HG03442 (cell line): ENCODE measurements at regions not wholly inside any gene's neighbourhood (a gene's known extent, or its start where the extent isn't known, plus 50 kb on each side); places are given as distances from the start of the nearest gene placed in this dataset.

Experiments
- ATAC-seq: cut with Tn5 transposase; IDR thresholded peaks from one replicate; pipeline ENCODE4 v1.9.1; 2021; ENCODE audit warnings: mild to moderate bottlenecking, moderate library complexity; ENCODE audit not compliant: unreplicated experiment

DNA sequence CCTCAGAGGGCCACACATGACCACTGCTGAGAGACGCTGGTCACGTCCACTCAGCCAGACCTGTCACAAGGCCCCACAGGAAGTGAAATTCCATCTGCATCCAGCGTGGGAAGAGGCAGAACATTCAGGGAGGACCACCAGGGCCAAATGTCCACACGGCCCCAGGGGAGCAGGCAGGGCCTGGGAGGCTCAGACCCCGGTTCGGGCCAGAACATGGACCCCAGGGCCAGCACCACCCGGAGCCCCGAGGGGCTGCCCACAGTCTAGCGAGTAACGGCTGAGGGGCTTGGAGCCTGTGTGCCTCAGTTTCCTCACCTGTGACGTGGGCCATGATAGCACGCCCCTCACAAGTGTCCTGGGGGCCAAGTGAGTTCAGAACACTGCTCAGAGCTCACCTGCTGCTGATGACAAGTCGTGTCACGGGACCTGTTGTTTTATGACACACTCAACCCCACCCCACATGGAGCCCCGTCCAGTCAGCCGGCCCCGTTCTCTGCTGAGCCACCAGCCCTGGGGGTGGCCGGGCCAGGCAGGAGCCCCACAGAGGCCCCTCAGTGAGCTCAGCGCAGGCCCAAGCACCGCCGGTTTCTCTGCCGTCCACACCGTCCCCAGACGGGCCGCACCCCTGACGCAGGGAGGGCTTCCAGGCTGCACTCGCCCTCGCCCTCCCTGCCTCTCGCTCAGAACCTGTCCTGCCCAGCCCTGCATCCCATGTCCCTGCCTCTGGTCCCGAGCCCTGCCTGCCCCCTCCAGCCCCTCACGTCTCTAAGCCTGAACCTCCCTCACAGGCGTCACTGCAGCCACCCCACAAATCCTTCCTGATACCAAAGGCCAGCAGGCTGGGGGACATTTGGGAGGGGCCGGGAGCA lies 79.5 kb upstream of the GALNT9 start:
- ATAC-seq = no peak

DNA sequence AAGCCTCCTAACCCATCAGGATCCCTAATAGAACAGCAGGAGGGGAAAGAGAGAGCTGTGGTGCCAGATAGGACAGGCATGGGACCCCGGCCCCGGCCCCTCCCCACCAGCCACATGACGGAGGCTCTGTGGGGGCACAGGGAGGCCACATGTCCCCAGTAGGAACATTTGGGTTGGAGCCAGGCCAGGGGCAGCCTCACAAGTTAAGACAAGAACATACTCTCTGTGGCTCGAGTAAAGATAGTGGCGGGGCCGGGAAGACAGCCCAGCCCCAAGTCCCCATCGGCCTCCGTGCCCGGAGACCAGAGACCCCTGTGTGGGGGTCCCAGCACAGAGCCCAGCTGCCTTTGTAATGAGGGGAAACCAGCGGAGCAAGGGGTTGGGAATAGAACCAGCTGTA lies 78.6 kb upstream of the GALNT9 start:
- no peak for ATAC-seq

DNA sequence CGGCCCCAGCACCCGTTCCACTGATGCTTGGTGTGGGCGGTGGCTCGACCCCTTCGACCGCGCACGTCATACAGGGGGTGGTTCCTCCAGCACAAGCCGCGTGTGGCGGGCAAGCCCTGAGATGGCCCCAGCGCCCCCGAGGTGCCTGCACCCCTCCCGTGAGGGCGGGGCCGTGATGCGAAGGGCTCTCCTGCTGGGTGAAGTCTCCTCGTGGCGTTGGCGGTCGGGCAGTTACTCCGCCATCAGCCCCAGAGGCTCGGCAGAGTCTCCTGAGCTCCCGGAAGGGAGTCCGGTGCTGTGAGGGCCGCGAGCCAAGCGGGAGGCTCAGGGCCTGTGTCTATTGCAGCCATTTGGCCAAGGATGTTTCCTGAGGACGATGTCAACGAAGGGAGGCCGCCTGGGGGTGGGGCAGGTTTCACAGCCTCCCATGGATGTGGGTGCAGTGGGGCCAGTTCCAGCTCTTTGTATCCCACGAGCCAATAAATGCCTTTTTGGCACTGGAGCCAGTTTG lies 78.1 kb upstream of the GALNT9 start:
- ATAC-seq = no peak

DNA sequence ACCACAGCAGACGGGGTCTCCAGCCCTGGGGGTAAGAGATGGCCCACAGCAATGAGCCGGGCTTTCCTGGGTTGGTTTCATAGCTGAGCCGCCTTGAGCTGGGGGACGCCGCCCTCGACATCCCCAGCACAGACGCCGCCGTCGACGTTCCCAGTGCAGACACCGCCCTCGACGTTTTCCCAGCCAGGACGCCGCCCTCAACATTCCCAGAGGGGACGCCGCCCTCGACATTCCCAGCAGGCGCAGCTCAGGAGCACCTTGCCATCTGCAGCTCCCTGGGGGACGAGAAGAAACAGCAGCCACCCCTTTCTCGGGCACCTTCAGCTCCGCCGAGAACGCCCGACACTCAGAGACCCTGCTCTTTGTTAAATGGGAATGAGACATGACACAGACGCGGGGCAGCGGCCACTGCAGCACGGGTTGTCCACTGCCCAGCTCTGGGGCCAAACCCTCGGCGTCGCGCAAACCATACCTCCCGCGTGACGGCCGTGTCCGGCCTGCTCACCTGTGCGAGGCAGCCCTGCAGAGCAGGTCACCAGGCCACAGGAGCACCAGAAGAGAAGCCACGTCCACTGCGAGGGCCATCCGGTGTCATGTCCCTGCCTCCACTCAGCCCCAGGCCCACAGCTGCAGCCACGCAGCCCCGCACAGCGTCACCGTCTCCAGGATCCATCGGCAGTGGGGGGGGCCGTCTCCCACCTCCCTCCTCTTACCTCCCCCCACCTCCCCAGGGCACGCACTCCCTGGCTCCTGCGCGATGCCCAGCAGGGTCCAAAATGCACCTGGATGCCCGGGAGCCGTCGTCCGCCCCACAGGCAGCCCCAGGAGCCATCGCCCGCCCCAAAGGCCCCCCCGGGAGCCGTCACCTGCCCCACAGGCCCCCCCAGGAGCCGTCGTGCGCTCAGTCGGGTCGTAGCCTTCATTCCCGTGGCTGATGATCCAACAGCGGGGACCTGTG lies 77.4 kb upstream of the GALNT9 start:
- ATAC-seq = no peak

DNA sequence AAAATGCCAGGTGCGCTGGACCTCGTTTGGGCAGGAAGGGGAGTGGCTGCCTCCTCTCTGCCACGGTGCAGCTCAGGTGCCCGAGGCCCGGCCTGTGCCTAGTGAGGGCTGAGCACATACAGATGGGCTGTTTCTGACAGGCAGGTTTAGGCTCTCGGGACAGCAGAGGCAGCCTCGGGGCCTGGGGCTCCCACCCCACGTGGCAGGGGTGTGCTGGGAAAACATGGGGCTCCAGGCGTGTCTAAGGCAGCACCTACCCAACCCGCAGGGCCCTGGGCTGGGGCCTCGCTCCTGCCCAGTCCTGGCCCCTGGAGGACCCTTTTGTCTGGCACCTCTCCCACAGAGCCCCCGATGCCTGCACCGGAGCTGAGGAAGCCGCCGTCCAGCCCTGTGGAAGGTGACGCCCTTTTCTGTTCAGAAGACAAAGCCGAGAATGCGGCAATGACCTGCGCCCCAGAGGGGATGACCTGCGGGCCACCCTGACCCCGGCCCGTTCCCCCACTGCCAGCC lies 76.4 kb upstream of the GALNT9 start:
- no peak for ATAC-seq

DNA sequence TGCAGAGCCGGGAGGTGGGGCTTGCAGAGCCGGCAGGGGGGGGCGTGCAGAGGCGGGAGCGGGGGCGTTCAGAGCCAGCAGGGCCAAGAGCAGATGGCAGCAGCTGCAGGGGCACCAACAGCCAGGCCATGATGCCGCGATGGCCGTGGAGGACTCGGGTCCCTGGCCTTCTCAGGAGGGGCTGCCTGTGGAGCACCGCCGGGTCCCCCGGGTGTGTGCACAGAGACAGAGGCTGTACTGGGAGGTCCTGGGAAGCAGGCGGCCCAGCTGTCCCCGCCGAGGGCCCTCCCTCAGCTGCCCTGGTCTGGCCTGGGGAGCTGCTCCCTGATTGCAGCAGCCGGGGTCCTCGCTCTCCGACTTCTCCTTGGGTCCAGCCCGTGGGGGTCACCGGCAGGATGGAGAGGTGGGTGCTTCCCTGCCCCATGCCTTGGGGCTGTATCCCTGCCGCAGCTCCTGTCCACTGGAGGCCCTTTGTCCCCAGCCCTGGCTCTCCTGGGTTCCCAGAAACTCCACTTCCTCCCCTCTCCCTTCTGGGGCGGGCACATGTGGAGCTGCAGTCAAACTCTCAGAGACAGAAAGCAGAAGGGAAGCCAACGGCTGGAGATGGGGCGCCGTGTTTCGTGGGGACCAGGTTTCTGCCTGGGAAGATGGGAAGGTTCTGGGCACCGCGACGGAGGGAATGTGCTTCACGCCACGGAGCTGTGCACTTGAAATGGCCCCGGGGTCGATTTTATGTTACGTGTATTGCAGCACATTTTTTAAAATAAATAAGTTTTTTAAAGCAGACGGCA lies 75.8 kb upstream of the GALNT9 start:
- ATAC-seq = no peak

DNA sequence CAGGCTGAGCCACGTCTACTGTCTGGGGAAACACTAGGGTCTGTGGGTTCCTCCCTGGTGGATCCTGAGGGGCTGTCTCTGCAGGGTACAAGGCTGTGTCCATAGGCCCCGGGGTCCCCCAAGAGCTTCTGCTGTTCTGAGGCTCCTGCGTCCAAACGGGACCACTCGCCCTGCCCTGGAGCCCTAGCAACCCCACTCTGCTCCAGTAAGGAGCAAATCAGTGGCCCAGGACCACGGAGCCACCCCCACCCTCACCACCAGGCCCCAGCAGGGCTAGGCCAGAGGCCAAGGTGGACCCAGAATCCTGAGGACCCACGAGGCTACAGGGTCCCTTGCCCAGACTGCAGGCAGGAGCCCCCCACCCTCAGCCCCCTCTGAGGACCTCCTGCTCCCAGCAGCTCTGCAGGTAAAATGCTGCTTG lies 75.1 kb upstream of the GALNT9 start:
- ATAC-seq = no peak

DNA sequence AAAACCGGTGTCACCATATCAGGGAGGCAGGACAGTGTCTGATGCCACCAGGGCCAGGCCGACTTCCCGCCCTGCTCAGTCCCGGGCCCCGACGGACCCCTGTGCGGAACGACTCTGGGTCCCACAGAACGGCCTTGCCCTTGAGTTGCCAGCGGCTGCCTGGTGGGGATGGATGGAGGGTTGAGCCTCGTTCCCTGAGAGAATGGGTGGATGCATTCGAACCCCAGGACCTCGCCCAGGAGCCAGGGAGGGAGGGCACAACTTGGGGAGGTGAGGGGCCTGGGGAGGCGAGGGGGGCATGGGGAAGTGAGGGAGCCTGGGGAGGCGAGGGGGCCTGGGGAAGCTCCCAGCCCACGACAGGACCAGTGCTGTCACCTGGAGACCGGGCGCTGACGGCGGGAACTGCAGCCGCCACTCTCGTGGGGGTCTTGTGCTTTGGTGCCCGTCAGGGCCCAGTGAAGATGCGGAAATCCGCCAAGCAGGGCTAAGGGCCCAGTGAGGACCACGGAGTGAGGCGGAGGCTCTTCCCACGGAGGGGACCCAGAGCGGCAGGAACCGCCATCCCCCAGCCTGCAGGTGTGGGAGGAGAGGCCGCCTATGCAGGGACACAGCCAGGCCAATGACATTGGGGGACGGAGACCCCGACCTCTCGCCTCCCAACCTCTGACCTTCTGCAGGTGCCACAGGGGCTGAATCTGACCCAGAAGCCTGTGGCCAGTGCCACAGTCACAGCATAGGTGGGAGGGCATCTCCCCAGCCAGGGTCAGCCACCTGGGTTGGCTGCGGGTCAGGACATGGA lies 74.4 kb upstream of the GALNT9 start:
- ATAC-seq = no peak

DNA sequence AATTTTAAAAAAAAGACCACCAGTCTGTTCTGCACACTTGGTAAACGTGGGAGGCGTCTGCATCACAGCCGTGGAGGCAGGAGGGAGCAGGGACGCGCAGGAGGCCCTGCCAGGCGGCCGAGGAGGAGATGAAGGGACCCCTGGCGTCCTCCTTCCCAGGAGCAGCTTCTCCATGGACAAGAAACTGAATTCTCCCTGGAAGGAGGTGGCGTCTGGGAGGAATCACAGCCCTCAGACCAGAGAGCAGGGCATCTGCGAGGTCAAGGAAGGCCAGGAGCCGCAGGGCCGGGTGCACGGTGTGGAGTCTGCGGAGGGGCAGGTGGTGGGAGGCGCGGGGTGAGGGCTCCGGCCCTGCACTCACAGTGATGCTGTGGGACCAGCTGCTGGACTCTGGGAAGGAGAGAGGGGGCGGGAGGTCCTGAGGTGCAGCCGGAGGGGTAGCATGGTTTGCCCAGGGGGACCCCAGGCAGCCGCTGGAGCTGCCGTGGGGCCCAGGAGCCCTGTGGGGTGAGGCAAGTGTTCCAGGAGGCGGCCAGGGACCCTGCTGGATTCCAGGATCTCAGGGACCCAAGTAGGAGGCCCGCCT lies 73.5 kb upstream of the GALNT9 start:
- ATAC-seq = no peak

DNA sequence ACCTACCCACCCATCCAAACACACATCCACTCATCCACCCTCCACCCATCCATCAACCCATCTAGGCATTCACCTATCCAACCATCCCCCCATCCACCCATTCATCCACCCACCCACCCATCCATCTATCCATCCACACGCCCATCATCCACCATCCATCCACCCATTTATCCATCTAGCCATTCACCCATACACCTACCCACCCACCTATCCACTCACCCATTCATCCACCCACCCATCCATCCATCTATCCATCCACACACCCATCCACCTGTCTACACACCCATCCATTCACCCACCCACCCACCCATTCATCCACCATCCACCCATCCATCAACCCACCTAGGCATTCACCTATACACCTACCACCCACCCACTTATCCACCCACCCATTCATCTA lies 72.6 kb upstream of the GALNT9 start:
- ATAC-seq = no peak

DNA sequence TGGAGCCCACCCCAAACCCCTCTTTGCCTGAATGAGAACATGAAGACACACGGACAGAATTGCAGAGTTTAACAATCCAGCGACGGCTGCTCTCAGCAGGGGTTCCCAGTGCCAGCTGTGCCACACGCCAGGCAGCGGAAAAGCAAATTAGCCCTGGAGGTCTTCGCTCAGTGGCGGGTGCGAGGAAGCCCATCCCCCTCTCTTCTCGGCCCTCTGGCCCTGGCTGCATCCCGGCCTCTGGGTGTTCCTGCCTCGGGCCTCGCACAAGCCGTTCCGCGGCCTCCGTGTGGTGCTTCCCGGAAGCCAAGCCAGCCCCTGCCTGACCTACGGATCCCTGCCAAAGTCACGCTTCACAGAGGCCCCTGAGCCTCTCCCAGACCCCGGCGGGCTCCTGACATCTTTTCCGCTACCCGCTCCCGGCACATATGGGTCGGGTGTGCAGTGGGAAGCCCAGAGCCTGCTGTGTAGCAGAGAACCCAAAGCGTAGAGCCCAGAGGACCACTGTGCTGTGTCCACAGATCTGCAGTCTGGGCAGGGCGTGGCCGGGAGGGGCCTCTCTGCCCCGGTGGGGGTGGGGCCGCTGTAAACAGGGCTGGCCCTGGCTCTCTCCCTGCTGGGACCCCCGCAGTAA lies 70.7 kb upstream of the GALNT9 start:
- ATAC-seq = no peak

DNA sequence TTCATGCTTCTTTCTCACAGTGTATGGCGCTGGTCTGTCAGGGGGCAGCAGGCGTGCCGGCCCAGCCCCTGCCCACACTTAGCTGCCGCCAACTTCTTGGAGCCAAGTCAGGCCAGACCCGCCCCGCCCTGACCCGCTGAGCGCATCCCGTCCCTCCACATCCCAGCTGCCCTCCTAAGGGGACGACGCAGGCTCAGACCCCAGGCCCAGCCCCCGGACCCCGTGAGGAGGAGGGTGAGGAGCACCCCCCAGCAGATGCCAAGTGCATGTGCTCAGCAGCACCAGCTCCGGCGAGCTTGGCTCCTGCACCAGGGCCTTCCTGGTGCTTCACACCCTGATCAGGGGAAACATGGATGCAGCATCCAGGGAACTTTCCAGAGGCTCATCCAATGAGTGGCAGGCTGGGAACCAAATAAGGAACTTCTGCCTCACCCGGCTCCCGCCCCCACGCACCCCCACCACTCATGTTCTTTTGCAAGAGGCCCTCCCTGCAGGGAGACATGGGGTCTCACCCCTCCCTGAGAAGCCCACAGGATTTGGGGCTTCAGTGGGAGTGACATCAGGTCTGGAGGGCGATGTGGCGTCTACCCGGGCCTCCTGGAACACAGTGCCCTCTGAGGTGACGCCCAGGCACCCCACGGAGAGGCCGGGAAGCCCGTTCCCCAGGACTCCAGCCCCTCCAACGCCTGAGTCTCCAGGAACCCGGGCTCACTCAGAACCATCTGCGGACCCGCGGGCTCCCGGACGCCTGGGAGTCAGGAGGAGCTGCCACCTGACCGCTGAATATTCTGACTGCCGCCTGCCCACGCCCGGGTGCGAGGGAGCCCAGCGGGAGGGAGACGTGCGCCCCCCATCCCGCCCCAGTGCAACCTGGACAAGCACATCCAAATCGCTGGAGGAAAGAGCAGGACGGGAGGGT lies 70.0 kb upstream of the GALNT9 start:
- no peak for ATAC-seq

DNA sequence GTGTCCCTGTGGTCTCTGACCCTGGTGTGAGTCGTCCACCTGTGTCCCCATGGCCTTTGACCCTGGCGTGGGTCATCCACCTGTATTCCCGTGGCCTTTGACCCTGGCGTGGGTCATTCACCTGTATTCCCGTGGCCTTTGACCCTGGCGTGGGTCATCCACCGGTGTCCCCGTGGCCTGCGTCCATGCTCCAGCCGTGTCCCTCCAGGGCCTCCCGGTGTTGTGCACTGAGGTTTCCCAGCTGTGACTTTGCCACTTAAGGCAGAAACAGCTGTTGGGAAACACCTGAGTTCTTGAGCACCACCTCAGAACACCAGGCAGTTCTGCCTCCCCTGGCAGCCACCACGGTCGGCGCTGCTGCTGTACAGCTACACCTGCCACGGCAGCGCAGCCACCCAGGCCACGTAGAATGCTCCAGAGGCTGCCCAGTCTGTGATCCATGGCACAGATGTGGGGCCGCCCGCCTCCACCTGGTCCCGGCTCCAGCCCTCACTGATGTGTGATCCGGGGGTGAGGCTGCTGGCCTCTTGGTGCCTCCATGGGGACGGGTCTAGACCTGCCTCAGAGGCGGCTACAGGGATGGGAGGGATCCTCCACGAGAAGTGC lies 69.1 kb upstream of the GALNT9 start:
- no peak for ATAC-seq

DNA sequence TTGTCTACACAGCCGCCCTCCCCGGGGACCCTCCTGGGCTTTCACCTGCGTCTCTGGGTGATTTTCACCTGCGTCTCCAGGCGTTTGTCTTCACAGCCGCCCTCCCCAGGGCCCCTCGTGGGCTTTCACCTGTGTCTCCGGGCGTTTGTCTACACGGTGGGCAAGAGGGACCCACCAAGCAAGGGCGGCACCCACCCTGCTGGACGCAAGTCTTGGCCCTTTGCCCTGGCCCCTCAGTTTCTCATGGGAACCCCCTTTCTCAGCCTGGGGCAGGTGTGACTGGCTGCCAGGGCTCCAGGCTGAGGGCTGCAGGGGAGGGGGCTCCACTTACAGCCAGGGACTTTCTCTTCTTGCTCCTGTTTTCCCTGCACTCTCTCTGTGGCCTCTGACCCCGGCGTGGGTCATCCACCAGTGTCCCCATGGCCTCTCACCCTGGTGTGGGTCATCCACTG lies 68.6 kb upstream of the GALNT9 start:
- no peak for ATAC-seq

DNA sequence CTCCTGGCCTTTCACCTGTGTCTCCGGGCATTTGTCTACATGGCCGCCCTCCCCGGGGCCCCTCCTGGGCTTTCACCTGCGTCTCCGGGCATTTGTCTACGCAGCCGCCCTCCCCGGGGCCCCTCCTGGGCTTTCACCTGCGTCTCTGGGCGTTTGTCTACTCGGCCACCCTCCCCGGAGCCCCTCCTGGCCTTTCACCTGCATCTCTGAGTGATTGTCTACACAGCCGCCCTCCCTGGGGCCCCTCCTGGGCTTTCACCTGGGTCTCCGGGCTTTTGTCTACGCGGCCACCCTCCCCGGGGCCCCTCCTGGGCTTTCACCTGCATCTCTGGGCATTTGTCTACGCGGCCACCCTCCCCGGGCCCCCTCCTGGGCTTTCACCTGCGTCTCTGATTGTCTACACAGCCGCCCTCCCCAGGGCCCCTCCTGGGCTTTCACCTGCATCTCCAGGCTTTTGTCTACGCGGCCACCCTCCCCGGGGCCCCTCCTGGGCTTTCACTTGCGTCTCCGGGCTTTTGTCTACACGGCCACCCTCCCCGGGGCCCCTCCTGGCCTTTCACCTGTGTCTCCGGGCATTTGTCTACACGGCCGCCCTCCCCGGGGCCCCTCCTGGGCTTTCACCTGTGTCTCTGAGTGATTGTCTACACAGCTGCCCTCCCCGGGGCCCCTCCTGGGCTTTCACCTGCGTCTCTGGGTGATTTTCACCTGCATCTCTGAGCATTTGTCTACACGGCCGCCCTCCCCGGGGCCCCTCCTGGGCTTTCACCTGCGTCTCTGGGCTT lies 68.0 kb upstream of the GALNT9 start:
- ATAC-seq = no peak

DNA sequence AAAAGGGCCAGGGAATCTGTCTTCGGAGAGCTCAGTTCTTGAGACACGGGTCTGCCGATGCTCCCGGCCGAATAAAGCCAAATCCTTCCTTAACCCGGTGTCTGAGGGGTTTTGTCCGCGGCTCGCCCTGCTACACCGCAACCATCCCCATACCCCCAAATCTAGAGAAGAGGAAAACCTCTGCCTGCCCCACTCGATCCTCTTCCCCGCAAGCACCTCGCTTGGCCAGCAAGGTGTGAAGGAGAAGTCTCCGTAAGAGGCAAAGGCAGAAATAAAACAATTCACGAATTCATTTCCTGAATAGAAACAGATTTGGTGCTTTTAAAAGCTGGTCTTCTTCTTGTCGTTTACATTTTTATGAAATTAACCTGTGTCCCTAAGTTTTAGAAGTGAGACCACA lies 67.3 kb upstream of the GALNT9 start:
- ATAC-seq = no peak

DNA sequence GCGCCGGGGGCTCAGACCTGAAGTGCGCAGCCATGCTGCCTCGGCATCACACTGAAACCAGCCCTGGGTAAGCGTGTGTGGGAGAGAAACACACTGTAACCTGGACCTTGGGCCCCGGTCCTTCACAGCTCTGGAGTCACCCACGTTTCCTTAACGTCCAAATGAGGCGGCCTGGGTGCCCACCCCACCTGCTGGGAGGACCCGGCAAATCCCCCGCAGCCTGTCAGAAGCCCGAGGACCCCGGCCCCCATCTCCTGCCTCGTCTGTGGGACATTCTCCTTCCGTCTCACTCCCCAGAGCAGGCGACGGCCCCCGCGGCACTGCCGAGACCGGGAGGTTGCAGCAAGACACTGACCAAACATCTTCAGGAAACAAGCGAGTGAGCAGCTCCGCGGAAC lies 66.5 kb upstream of the GALNT9 start:
- ATAC-seq = no peak
